Sigmoid colon (tissue), 6 donors: ENCODE measurements at regions not wholly inside any gene's neighbourhood (a gene's known extent, or its start where the extent isn't known, plus 50 kb on each side); places are given as distances from the start of the nearest gene placed in this dataset.

Experiments used
- DNase-seq: peaks from one replicate; pipeline ENCODE4 v3.0.0-alpha.2; 2019
- H3K27ac ChIP-seq, 4 donors: fragments of 200-600 bp; sonication (generic); one replicate each; pipeline ENCODE4 v1.5.1; 2016 to 2019; ENCODE audit warnings: mild to moderate bottlenecking in 1 of 4
- H3K27me3 ChIP-seq, 3 donors: fragments of 200-600 bp; sonication (generic); one replicate each; pipeline ENCODE4 v1.5.1; 2019; ENCODE audit warnings: mild to moderate bottlenecking in 1 of 3
- H3K36me3 ChIP-seq, 4 donors: fragments of 200-600 bp; sonication (generic); one replicate each; pipeline ENCODE4 v1.5.1; 2016 to 2019
- H3K4me1 ChIP-seq, 4 donors: fragments of 200-600 bp; sonication (generic); one replicate each; pipeline ENCODE4 v1.5.1; 2017 to 2019
- H3K4me3 ChIP-seq, 4 donors: fragments of 200-600 bp; sonication (generic); one replicate each; pipeline ENCODE4 v1.5.1; 2017 to 2019; ENCODE audit warnings: mild to moderate bottlenecking in 2 of 4, moderate library complexity in 1 of 4
- H3K9me3 ChIP-seq, 4 donors: fragments of 200-600 bp in 3 of 4; sonication (generic) in 3 of 4; one replicate each; pipeline versions ENCODE4 v1.5.1 to v1.6.1; 2013 to 2019
- EP300 ChIP-seq, 4 donors: sonication (generic); formaldehyde crosslinking; IDR thresholded peaks; one replicate each; pipeline ENCODE4 v1.6.1; 2017; ENCODE audit warnings: antibody characterized with exemption in 4 of 4
- POLR2A ChIP-seq, 2 donors: fragments of 450-650 bp; IDR thresholded peaks; one replicate each; pipeline ENCODE4 v1.6.1; 2016; ENCODE audit warnings: antibody characterized with exemption in 2 of 2, mild to moderate bottlenecking in 2 of 2, moderate library complexity in 2 of 2
- POLR2AphosphoS5 ChIP-seq, 4 donors: sonication (generic); formaldehyde crosslinking; IDR thresholded peaks; one replicate each; pipeline ENCODE4 v1.6.1; 2017; ENCODE audit warnings: antibody characterized with exemption in 4 of 4
- WGBS, 2 donors: extraction: QIAGEN DNeasy Blood & Tissue Kit; methylation state at CpG; one replicate each; pipeline ENCODE4 v1.1.7; 2013; 5-methylcytosine and 5-hydroxymethylcytosine counted together
- intact Hi-C: fragments of 100-400 bp; cut with DNase I; formaldehyde crosslinking; loops from one replicate; pipeline ENCODE4 v1.15.1; 2023
- TF ChIP-seq, protein P1 (sequence below), 4 experiments: fragments of 450-650 bp in 3 of 4; fragments of 200-600 bp in 1 of 4; IDR thresholded peaks; one replicate each; pipeline ENCODE4 v1.5.1; 2016 to 2019; ENCODE audit warnings: antibody characterized with exemption in 4 of 4, mild to moderate bottlenecking in 3 of 4, moderate library complexity in 2 of 4
- donor health status: healthy with polysubstance abuse.
- donor health status: healthy.

DNA sequence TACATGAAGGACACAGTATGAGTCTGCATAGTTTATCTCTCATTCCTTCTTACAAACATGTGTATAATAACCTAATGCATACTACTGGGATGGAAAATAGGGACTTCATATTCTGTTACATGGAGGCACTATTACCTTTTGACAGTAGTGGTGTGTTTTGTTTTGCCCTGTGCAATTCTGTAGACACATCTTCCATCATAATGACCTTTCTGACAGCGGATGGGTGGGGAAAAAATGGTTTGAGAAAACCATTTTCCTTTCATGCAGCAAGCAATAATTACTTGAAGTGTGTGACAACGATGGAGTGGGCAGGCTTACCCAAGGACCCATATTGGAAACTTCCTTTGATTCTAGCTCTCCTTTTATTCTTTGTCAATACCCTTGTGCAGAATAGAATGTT, 153.6 kb upstream of the ONECUT1 start:
- Histone ChIP-seq H3K9me3 (no peaks in the 10 kb centered on the region), H3K27me3 (no peaks in the 10 kb centered on the region), H3K27ac (no peak overlapping the region), H3K36me3 (no peaks in the 10 kb centered on the region), H3K4me3 (no peak overlapping the region), H3K4me1 (no peaks in the 10 kb centered on the region)
- 77 to 79% methylated on average over 2 of the region's 2 CpGs for WGBS, 2 donors
- DNase-seq: no peak
- TF ChIP-seq POLR2A (IDR thresholded peaks at IDR 0.05) (no peak), POLR2AphosphoS5 (IDR thresholded peaks at IDR 0.05) (no peak), EP300 (IDR thresholded peaks at IDR 0.05) (no peak)
- TF ChIP-seq, protein P1, sequence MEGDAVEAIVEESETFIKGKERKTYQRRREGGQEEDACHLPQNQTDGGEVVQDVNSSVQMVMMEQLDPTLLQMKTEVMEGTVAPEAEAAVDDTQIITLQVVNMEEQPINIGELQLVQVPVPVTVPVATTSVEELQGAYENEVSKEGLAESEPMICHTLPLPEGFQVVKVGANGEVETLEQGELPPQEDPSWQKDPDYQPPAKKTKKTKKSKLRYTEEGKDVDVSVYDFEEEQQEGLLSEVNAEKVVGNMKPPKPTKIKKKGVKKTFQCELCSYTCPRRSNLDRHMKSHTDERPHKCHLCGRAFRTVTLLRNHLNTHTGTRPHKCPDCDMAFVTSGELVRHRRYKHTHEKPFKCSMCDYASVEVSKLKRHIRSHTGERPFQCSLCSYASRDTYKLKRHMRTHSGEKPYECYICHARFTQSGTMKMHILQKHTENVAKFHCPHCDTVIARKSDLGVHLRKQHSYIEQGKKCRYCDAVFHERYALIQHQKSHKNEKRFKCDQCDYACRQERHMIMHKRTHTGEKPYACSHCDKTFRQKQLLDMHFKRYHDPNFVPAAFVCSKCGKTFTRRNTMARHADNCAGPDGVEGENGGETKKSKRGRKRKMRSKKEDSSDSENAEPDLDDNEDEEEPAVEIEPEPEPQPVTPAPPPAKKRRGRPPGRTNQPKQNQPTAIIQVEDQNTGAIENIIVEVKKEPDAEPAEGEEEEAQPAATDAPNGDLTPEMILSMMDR (IDR thresholded peaks at IDR 0.05): no peak
- intact Hi-C loops: no loop called here

DNA sequence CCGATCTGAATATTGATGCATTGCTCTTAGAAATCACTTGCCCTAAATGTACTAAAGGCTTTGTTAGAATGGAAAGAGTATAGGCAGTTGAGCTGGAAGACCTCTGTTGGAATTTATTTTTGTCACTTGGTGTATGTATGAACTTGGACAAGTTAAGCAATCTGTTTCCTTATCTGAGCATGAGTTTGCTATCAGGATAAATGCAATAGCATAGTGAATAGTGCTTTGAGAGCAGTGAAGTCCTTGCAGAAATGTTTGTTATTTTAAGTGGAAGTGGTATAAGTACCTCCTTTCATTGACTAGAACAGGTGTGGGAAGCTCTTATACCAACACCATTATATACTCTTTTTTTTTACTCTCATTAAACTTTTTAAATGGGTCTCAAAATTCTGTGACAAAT, 146.4 kb upstream of the ONECUT1 start:
- intact Hi-C loops: no loop called here
- Histone ChIP-seq H3K36me3 (no peaks in the 10 kb centered on the region), H3K4me1 (no peaks in the 10 kb centered on the region), H3K27me3 (no peaks in the 10 kb centered on the region), H3K27ac (no peak overlapping the region), H3K4me3 (no peak overlapping the region), H3K9me3 (no peaks in the 10 kb centered on the region)
- DNase-seq: no peak
- WGBS, 2 donors: 91 to 94% methylated on average over 1 of the region's 1 CpG
- TF ChIP-seq, protein P1 (IDR thresholded peaks at IDR 0.05): no peak

- intact Hi-C loops: no loop called here
- WGBS, 2 donors: 23 to 30% methylated on average over 10 of the region's 10 CpGs
- no peaks in the 10 kb centered on the region for H3K27me3 ChIP-seq
These were observed 135.0 kb upstream of the ONECUT1 start for GRCh38 chr15:52925130-52925529.

DNA sequence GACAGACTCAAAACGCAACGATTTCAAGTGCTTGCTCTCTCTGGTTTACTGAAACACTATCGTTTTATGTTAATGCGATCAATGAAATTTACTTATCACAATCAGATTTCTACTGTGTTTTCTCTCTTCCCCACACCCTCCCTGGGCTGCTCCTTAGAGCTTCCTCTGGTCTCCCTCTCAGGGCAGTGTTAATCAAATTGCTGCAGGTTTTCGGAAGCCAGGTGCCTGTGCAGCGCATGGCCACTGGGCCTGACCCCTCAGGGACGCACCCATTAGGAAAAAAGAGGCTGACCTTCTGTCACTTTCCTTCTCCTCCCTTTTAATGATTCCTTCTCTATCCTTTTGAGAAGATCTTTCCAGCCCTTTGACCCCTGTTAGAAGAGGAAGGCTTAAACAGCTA, 134.5 kb upstream of the ONECUT1 start:
- H3K4me1 ChIP-seq: no peaks in the 10 kb centered on the region
- H3K27me3 ChIP-seq: no peaks in the 10 kb centered on the region
- no peak for DNase-seq
- TF ChIP-seq, protein P1 (IDR thresholded peaks at IDR 0.05): no peak
- TF ChIP-seq POLR2A (IDR thresholded peaks at IDR 0.05) (no peak), POLR2AphosphoS5 (IDR thresholded peaks at IDR 0.05) (no peak), EP300 (IDR thresholded peaks at IDR 0.05) (no peak)
- intact Hi-C loops: no loop called here
- H3K27ac ChIP-seq: no peak overlapping the region
- no peaks in the 10 kb centered on the region for H3K36me3 ChIP-seq
- WGBS, 2 donors: 79 to 82% methylated on average over 7 of the region's 7 CpGs
- no peak overlapping the region for H3K4me3 ChIP-seq
- H3K9me3 ChIP-seq: peaks cover 0 to 3% (median 0%) of the 10 kb centered on the region in 4 donors

More at GRCh38 chr15:52925130-52925529, 135.0 kb upstream of the ONECUT1 start:
- Histone ChIP-seq H3K36me3 (no peaks in the 10 kb centered on the region), H3K4me3 (no peak overlapping the region), H3K27ac (no peak overlapping the region), H3K9me3 (peaks cover 0 to 3% (median 0%) of the 10 kb centered on the region in 4 donors), H3K4me1 (no peaks in the 10 kb centered on the region)
- TF ChIP-seq POLR2A (IDR thresholded peaks at IDR 0.05): no peak
- DNase-seq: no peak

- Histone ChIP-seq H3K36me3 (no peaks in the 10 kb centered on the region), H3K27ac (no peak overlapping the region), H3K4me3 (no peak overlapping the region), H3K4me1 (no peaks in the 10 kb centered on the region), H3K27me3 (no peaks in the 10 kb centered on the region), H3K9me3 (peaks cover 0 to 3% (median 0%) of the 10 kb centered on the region in 4 donors)
- TF ChIP-seq EP300 (IDR thresholded peaks at IDR 0.05): no peak
- TF ChIP-seq, protein P1 (IDR thresholded peaks at IDR 0.05): no peak
- TF ChIP-seq POLR2A (IDR thresholded peaks at IDR 0.05): no peak
- no peak for TF ChIP-seq POLR2AphosphoS5 (IDR thresholded peaks at IDR 0.05)
- WGBS, 2 donors: 68 to 83% methylated on average over 6 of the region's 6 CpGs
- no peak for DNase-seq
- intact Hi-C loops: no loop called here
These were observed 133.5 kb upstream of the ONECUT1 start for GRCh38 chr15:52923626-52924025.
